ENCODE measurements at regions not wholly inside any gene's neighbourhood (a gene's known extent, or its start where the extent isn't known, plus 50 kb on each side); places are given as distances from the start of the nearest gene placed in this dataset.

DNA sequence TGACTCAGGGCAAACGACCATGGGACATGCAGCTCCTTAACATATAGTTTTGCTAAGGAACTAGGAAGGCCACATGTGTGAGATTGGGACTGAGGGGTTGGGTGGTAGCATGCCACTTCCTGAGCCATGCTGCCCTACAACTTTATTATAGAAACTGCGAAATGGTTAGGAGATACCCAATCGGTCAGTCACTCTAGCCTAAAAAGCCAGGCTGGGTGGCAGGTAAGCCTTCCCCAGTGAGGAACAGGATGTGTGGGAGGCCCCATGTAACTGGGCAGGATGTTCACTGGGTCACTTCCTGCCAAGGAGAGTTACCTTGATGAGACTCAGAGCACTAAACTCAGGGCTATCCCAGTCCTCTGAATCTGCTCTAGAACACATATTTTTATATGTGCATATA, 123.5 kb downstream of the MAP3K7 start:
- no peak overlapping the region for H3K4me3 ChIP-seq (ENCODE audit: low read depth, low read length)
- H3K36me3 ChIP-seq (ENCODE audit: control insufficient read depth, insufficient read depth, low read length): no peaks in the 10 kb centered on the region
- TF ChIP-seq, protein P1, sequence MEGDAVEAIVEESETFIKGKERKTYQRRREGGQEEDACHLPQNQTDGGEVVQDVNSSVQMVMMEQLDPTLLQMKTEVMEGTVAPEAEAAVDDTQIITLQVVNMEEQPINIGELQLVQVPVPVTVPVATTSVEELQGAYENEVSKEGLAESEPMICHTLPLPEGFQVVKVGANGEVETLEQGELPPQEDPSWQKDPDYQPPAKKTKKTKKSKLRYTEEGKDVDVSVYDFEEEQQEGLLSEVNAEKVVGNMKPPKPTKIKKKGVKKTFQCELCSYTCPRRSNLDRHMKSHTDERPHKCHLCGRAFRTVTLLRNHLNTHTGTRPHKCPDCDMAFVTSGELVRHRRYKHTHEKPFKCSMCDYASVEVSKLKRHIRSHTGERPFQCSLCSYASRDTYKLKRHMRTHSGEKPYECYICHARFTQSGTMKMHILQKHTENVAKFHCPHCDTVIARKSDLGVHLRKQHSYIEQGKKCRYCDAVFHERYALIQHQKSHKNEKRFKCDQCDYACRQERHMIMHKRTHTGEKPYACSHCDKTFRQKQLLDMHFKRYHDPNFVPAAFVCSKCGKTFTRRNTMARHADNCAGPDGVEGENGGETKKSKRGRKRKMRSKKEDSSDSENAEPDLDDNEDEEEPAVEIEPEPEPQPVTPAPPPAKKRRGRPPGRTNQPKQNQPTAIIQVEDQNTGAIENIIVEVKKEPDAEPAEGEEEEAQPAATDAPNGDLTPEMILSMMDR (IDR thresholded peaks at IDR 0.05; ENCODE audit: insufficient read depth, low read depth, low read length): no peak
- no peak for DNase-seq (ENCODE audit: low read depth)
- POLR2A ChIA-PET: no interaction called here
- CTCF ChIA-PET: interaction anchor here (2.7 kb wide), 1 partner anchor 16 kb away, joined by 8 read pairs; no protein-coding TSS in a partner anchor
- no peaks in the 10 kb centered on the region for H3K27me3 ChIP-seq (ENCODE audit: control insufficient read depth, insufficient read depth, low read length)

DNA sequence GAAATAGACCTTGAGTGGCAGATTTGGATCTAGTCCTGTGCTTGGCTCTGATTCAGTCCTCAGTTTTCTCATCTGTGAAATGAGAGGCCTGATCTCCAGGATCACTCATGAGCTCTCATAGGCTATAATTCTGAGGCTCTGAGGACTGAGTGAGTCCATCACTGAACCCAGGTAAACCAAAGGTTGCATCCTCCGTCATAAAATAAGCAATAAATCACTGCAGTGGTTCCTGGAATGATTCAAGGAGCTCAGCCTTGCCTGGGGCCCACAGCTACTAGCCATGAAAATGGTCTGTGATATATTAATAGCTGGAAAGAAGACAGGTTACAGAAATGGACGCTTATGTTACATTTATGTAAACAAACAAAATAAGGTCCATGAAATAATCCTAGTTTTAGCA, 124.8 kb downstream of the MAP3K7 start:
- DNase-seq (ENCODE audit: low read depth): no peak

DNA sequence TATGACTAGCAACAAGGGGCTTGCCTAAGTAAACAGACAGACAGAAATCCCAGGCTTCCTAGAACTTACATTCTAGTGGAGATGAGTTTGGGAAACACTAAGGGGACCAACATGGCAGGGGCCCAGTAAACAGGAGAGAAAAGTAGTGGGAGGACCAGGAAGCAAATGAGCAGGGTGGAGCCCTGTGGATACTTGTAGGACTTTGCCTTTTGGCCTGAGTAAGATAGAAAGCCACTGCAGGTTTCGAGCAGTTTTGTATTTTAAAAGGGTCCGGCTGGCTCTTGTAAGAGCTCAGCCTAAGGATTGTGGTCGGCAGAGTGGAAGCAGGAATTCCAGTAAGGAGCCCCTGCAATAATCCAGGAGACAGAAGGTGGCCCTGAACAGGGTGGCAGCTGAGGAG, 125.5 kb downstream of the MAP3K7 start:
- CTCF ChIA-PET: interaction anchor here (2.7 kb wide), 1 partner anchor 18 kb away, joined by 8 read pairs; no protein-coding TSS in a partner anchor

More for the DNA sequence above, 124.8 kb downstream of the MAP3K7 start:
- TF ChIP-seq, protein P1 (IDR thresholded peaks at IDR 0.05; ENCODE audit: insufficient read depth, low read depth, low read length): no peak
- H3K27me3 ChIP-seq (ENCODE audit: control insufficient read depth, insufficient read depth, low read length): no peaks in the 10 kb centered on the region
- POLR2A ChIA-PET: no interaction called here
- H3K4me3 ChIP-seq (ENCODE audit: low read depth, low read length): no peak overlapping the region
- no peaks in the 10 kb centered on the region for H3K36me3 ChIP-seq (ENCODE audit: control insufficient read depth, insufficient read depth, low read length)
- CTCF ChIA-PET: interaction anchor here (0.8 to 2.7 kb wide), 2 partner anchors 17 to 522 kb away, joined by 5 to 8 read pairs; no protein-coding TSS in a partner anchor

DNA sequence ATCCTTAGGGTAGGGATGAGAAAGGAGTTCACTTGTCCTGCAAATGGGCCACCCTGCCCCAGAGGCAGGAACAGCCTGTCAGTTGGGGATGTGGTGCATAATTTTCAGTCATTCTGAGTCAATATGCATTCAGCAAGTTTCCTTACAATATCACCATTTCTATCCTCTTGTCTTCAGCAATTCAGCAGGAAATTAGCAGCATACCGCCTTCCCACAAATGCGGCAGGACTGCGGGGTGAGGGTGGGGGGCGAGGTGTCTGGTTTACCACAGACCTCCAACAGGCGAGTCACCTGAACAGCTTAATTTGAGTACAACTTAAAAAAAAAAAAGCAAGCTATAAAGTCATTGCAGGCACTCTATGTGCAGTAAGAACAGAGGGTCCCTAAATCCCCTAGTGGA, 126.8 kb downstream of the MAP3K7 start:
- DNase-seq (ENCODE audit: low read depth): no peak
- ChIA-PET CTCF (interaction anchor here (1.1 to 1.5 kb wide), 3 partner anchors 21 to 520 kb away, joined by 3 read pairs; no protein-coding TSS in a partner anchor), POLR2A (no interaction called here)
- no peak overlapping the region for H3K4me3 ChIP-seq (ENCODE audit: low read depth, low read length)
- no peaks in the 10 kb centered on the region for H3K27me3 ChIP-seq (ENCODE audit: control insufficient read depth, insufficient read depth, low read length)
- TF ChIP-seq, protein P1 (IDR thresholded peaks at IDR 0.05; ENCODE audit: insufficient read depth, low read depth, low read length): no peak
- no peaks in the 10 kb centered on the region for H3K36me3 ChIP-seq (ENCODE audit: control insufficient read depth, insufficient read depth, low read length)

More for the DNA sequence above, 125.5 kb downstream of the MAP3K7 start:
- TF ChIP-seq, protein P1 (IDR thresholded peaks at IDR 0.05; ENCODE audit: insufficient read depth, low read depth, low read length): no peak
- Histone ChIP-seq H3K27me3 (ENCODE audit: control insufficient read depth, insufficient read depth, low read length) (no peaks in the 10 kb centered on the region), H3K4me3 (ENCODE audit: low read depth, low read length) (no peak overlapping the region), H3K36me3 (ENCODE audit: control insufficient read depth, insufficient read depth, low read length) (no peaks in the 10 kb centered on the region)
- POLR2A ChIA-PET: no interaction called here
- no peak for DNase-seq (ENCODE audit: low read depth)

DNA sequence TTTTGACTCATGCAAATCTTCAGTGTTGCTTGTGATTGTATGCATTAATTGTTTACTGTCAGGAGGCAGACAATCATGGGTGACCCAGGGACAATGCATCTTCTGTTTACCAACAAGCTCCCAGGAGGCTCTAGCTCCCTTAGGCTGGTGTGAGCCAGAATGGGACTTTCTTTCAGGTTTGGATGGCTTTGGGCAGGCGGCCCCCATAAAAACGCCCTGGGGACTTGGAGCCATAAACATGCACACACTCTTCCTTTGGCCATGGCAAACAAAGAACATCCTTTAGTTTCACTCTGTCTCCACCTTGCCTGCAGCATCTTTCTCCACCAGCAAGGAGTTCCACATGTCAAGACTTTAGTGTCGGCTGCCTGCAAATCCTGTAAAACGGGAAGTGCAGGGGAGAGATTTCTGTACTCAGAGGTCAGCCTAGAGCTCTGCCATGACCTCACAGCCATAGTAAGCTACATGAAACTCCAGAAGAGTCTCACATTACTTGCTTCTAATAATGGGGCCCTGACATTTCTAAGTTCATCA, 127.6 kb downstream of the MAP3K7 start:
- Histone ChIP-seq H3K27me3 (ENCODE audit: control insufficient read depth, insufficient read depth, low read length) (no peaks in the 10 kb centered on the region), H3K4me3 (ENCODE audit: low read depth, low read length) (no peak overlapping the region), H3K36me3 (ENCODE audit: control insufficient read depth, insufficient read depth, low read length) (no peaks in the 10 kb centered on the region)
- DNase-seq (ENCODE audit: low read depth): no peak
- ChIA-PET CTCF (interaction anchor here (1.1 to 1.5 kb wide), 3 partner anchors 22 to 519 kb away, joined by 3 read pairs; no protein-coding TSS in a partner anchor), POLR2A (no interaction called here)
- TF ChIP-seq, protein P1 (IDR thresholded peaks at IDR 0.05; ENCODE audit: insufficient read depth, low read depth, low read length): no peak

Measured in BJ (cell line).